ENCODE measurements at regions not wholly inside any gene's neighbourhood (a gene's known extent, or its start where the extent isn't known, plus 50 kb on each side); places are given as distances from the start of the nearest gene placed in this dataset.

- TF ChIP-seq CTCF (conservative IDR thresholded peaks at IDR 0.05; ENCODE audit: low read depth in 2 of 2) (no peak), POLR2AphosphoS5 (IDR thresholded peaks at IDR 0.05; ENCODE audit: low read depth) (no peak), EZH2 (IDR thresholded peaks at IDR 0.05; ENCODE audit: low read depth, unreplicated experiment) (no peak), CREB1 (CRISPR knock-in tag; IDR thresholded peaks at IDR 0.05; ENCODE audit: low read depth) (no peak), EZH2phosphoT487 (IDR thresholded peaks at IDR 0.05; ENCODE audit: unreplicated experiment) (no peak), STAT1 (IDR thresholded peaks at IDR 0.05; ENCODE audit: unreplicated experiment) (no peak), REST (IDR thresholded peaks at IDR 0.05; ENCODE audit: unreplicated experiment) (no peak), ZNF114 (CRISPR knock-in tag; IDR thresholded peaks at IDR 0.05) (no peak), JUNB (IDR thresholded peaks at IDR 0.05; ENCODE audit: unreplicated experiment) (no peak), ZNF331 (CRISPR knock-in tag; IDR thresholded peaks at IDR 0.05; ENCODE audit: low read depth) (no peak), ETS1 (IDR thresholded peaks at IDR 0.05) (no peak), NANOG (IDR thresholded peaks at IDR 0.05; ENCODE audit: borderline replicate concordance) (no peak), ZNF462 (CRISPR knock-in tag; IDR thresholded peaks at IDR 0.05) (no peak)
These were observed 361.6 kb downstream of the TMEM135 start for GRCh38 chr11:87399341-87399740.

Data from GM23338 (cell line).